SH-SY5Y (cell line): ENCODE measurements at regions not wholly inside any gene's neighbourhood (a gene's known extent, or its start where the extent isn't known, plus 50 kb on each side); places are given as distances from the start of the nearest gene placed in this dataset.

Experiments used
- GATA2 ChIP-seq: IDR thresholded peaks from 2 replicates; pipeline ENCODE4 v1.6.1; 2011; ENCODE audit warnings: mild to moderate bottlenecking, low read depth, low read length
- GATA3 ChIP-seq: IDR thresholded peaks from 2 replicates; pipeline ENCODE4 v1.6.1; 2011; ENCODE audit warnings: low read depth, mild to moderate bottlenecking, low read length, moderate library complexity

GRCh38 chr2:219783359-219783975 is 156.0 kb downstream of the SLC4A3 start:
- TF ChIP-seq GATA2 (no peak), GATA3 (no peak)
